Cardiac fibroblast (primary cell): ENCODE measurements at regions not wholly inside any gene's neighbourhood (a gene's known extent, or its start where the extent isn't known, plus 50 kb on each side); places are given as distances from the start of the nearest gene placed in this dataset.

Experiments used
- DNase-seq, 2 donors: peaks; one replicate each; pipeline versions ENCODE4 v3.0.0 to v3.0.0-alpha.2; 2010; ENCODE audit warnings: low read depth in 2 of 2
- H3K4me3 ChIP-seq, 2 donors: replicated peaks in 1 of 2; 1 replicate in 1 of 2; 2 replicates in 1 of 2; pipeline ENCODE4 v1.5.1; 2011; ENCODE audit warnings: low read depth in 2 of 2, low read length in 2 of 2, mild to moderate bottlenecking in 2 of 2, moderate library complexity in 1 of 2
- TF ChIP-seq, protein P1 (sequence below): IDR thresholded peaks from one replicate; pipeline ENCODE4 v1.5.1; 2011; ENCODE audit warnings: low read depth, mild to moderate bottlenecking, low read length, inconsistent platforms

DNA sequence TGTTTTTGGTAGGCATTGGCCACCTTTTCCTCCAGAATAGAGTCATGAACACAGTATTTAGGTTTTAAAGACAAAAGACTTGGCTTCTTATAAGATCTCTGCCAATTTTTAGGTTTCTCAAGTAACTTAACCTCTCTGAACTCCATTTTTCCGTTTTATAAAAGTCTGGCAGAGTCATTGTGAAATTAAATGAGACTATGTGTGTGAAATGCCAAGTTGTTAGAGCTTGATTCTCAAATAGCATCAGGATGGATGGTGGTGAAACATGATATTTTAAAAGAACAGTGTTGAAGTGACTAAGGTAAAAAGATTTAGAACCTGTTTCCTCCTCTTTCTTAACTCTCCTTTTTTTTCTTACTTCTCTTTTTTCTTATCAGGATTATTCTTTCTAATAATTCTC, 617.7 kb upstream of the SLITRK1 start:
- TF ChIP-seq, protein P1, sequence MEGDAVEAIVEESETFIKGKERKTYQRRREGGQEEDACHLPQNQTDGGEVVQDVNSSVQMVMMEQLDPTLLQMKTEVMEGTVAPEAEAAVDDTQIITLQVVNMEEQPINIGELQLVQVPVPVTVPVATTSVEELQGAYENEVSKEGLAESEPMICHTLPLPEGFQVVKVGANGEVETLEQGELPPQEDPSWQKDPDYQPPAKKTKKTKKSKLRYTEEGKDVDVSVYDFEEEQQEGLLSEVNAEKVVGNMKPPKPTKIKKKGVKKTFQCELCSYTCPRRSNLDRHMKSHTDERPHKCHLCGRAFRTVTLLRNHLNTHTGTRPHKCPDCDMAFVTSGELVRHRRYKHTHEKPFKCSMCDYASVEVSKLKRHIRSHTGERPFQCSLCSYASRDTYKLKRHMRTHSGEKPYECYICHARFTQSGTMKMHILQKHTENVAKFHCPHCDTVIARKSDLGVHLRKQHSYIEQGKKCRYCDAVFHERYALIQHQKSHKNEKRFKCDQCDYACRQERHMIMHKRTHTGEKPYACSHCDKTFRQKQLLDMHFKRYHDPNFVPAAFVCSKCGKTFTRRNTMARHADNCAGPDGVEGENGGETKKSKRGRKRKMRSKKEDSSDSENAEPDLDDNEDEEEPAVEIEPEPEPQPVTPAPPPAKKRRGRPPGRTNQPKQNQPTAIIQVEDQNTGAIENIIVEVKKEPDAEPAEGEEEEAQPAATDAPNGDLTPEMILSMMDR, result no peak
- no peak for DNase-seq
- no peak overlapping the region for H3K4me3 ChIP-seq

DNA sequence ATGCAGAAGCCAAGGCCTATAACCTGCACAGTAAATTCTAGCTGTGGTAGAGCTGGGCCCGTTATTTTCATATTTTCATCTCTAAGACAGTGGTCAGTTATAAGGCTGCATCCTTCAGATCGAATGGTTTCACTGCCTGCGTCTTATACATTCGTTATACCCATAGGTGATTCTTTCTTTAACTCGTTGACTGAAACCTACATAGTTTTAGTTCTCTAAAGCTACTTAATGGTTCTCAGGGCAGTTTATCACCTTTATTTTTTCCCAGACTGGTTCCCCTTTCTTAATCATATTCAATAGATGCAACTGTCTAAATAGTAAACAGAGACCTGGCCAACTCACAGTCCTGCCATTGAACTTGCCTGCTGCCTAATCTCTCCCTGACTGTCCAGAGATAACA, 615.3 kb upstream of the SLITRK1 start:
- TF ChIP-seq, protein P1, result no peak
- no peak for DNase-seq
- H3K4me3 ChIP-seq, result no peak overlapping the region

GRCh38 chr13:84491952-84492351, 609.7 kb upstream of the SLITRK1 start:
- TF ChIP-seq, protein P1, result no peak
- no peak for DNase-seq
- no peak overlapping the region for H3K4me3 ChIP-seq

- H3K4me3 ChIP-seq, result no peak overlapping the region
- DNase-seq, result no peak
- TF ChIP-seq, protein P1, result no peak
Observed at GRCh38 chr13:84487752-84488151, 605.5 kb upstream of the SLITRK1 start.

DNA sequence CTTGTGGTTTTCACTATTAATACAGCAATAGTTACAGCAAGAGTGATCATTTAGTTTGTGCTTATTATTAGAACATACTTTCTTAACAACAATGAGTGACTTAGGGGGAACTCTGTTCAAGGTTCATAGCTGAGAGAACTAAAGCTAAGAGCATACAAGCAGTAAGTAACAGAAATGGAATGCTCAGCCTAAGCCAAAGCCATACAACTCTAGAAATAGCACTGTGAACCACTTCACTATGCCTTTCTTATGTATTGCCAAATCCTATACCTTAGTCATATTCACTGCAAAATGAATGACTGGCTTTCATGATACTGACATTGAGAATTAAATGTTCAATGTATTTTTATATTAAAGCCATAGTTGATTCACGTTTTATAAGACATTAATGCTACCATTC, 599.7 kb upstream of the SLITRK1 start:
- no peak overlapping the region for H3K4me3 ChIP-seq
- DNase-seq, result peak; percentile 23 to 70
- TF ChIP-seq, protein P1, result no peak

- TF ChIP-seq, protein P1, result no peak
- peak in 1 of 2 donors; percentile 21 for DNase-seq
- no peak overlapping the region for H3K4me3 ChIP-seq
Observed at GRCh38 chr13:84479656-84480055, 597.4 kb upstream of the SLITRK1 start.

DNA sequence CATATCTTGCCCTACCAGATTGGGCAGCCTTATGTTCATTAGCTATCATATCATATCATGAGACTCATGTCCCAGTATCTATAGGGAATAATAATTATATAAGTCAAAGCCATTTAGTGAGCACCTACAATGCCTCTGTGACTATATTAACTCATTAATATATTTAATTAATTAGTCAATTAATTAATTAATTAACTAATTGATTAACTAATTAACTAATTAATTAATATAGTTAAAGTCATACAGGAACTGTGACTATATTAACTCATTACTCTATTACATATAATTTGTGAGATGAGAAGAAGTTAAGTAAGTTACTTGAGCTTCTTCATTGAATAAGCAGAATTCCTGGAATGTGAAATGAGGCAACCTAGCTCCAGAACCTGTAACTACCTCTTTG, 588.3 kb upstream of the SLITRK1 start:
- no peak overlapping the region for H3K4me3 ChIP-seq
- DNase-seq, result no peak
- TF ChIP-seq, protein P1, result no peak
